Endothelial cell of umbilical vein (primary cell): ENCODE measurements at regions not wholly inside any gene's neighbourhood (a gene's known extent, or its start where the extent isn't known, plus 50 kb on each side); places are given as distances from the start of the nearest gene placed in this dataset.

Experiments
- BruUV-seq: library from RNA; stranded (reverse); fragments of 400-500 nt; replicated peaks from 2 replicates; lab custom pipeline; 2021; lab: Mats Ljungman, UMichigan
- CTCF ChIA-PET: fragments of 300-600, 350-600 bp; sonication (Branson Sonifier 250); formaldehyde crosslinking; loops from one replicate; lab custom pipeline; 2021; ENCODE audit warnings: antibody characterized with exemption, inconsistent platforms; lab: Charles Lee
- POLR2A ChIA-PET: fragments of 300-600, 350-600 bp; sonication (Branson Sonifier 250); formaldehyde crosslinking; loops from one replicate; lab custom pipeline; 2021; ENCODE audit warnings: antibody characterized with exemption, inconsistent platforms; lab: Charles Lee
- DNase-seq: peaks from one replicate; pipeline ENCODE4 v3.0.0-alpha.2; 2011; ENCODE audit warnings: low read depth, low spot score
- FAIRE-seq: peaks from 2 replicates; lab custom pipeline; 2011; peaks lifted over from hg19 to GRCh38; lab: Jason Lieb, UNC
- H2AFZ ChIP-seq: 2 replicates; pipeline ENCODE4 v1.6.0; 2012; ENCODE audit warnings: low read depth, low read length, control low read depth, inconsistent platforms
- H3K27ac ChIP-seq: 2 replicates; pipeline ENCODE4 v1.5.1; 2011; ENCODE audit warnings: low read depth, mild to moderate bottlenecking, control low read depth, low read length, moderate library complexity; ENCODE audit not compliant: insufficient read depth
- H3K27me3 ChIP-seq, 2 experiments: 2 replicates each; pipeline versions ENCODE4 v1.6.0 to v1.6.1; 2011; ENCODE audit warnings: low read length in 2 of 2, mixed read lengths in 1 of 2; ENCODE audit not compliant: control insufficient read depth in 2 of 2, insufficient read depth in 2 of 2
- H3K36me3 ChIP-seq, 2 experiments: 2 replicates in 1 of 2; 3 replicates in 1 of 2; pipeline ENCODE4 v1.5.1; 2011; ENCODE audit warnings: low read length in 2 of 2, mild to moderate bottlenecking in 1 of 2, moderate library complexity in 1 of 2; ENCODE audit not compliant: control insufficient read depth in 2 of 2, insufficient read depth in 2 of 2; ENCODE audit errors: extremely low read depth in 1 of 2
- H3K4me1 ChIP-seq: 3 replicates; pipeline ENCODE4 v1.5.1; 2011; ENCODE audit warnings: mild to moderate bottlenecking, low read length; ENCODE audit not compliant: control insufficient read depth, insufficient read depth; ENCODE audit errors: extremely low read depth
- H3K4me2 ChIP-seq: 2 replicates; pipeline ENCODE4 v1.6.1; 2011; ENCODE audit warnings: low read length, control low read depth, mixed read lengths; ENCODE audit not compliant: insufficient read depth
- H3K4me3 ChIP-seq, 3 experiments: fragments of 200-600 bp in 1 of 3; sonication (generic), shearing (Covaris generic) in 1 of 3; replicated peaks in 1 of 3; 2 replicates each; pipeline ENCODE4 v1.5.1; 2011 to 2016; ENCODE audit warnings: control low read depth in 3 of 3, low read length in 3 of 3, mild to moderate bottlenecking in 2 of 3, inconsistent platforms in 1 of 3, low read depth in 1 of 3, moderate library complexity in 1 of 3; ENCODE audit not compliant: insufficient read depth in 1 of 3
- H3K79me2 ChIP-seq: 2 replicates; pipeline ENCODE4 v1.6.0; 2012; ENCODE audit warnings: low read length, inconsistent platforms; ENCODE audit not compliant: control insufficient read depth, insufficient read depth
- H3K9ac ChIP-seq: replicated peaks from 2 replicates; pipeline ENCODE3; 2011; ENCODE audit warnings: low read length, control low read depth; ENCODE audit not compliant: insufficient read depth; ENCODE audit errors: extremely low read depth
- H3K9me1 ChIP-seq: replicated peaks from 3 replicates; pipeline ENCODE4 v1.6.0; 2011; ENCODE audit warnings: mild to moderate bottlenecking, low read length; ENCODE audit not compliant: control insufficient read depth, insufficient read depth; ENCODE audit errors: extremely low read depth
- H3K9me3 ChIP-seq: replicated peaks from 2 replicates; pipeline ENCODE4 v1.5.1; 2012; ENCODE audit warnings: low read length, inconsistent platforms; ENCODE audit not compliant: control insufficient read depth, insufficient read depth
- H4K20me1 ChIP-seq: replicated peaks from 2 replicates; pipeline ENCODE3; 2011; ENCODE audit warnings: mild to moderate bottlenecking, low read length; ENCODE audit not compliant: control insufficient read depth, insufficient read depth; ENCODE audit errors: extremely low read depth
- EZH2 ChIP-seq: IDR thresholded peaks from 2 replicates; pipeline ENCODE4 v1.6.1; 2012; ENCODE audit warnings: borderline replicate concordance, low read depth, mild to moderate bottlenecking, moderate library complexity, low read length, inconsistent platforms; ENCODE audit not compliant: severe bottlenecking
- FOS ChIP-seq: IDR thresholded peaks from 2 replicates; pipeline ENCODE4 v1.6.1; 2011; ENCODE audit warnings: mild to moderate bottlenecking, low read length, moderate library complexity, borderline replicate concordance; ENCODE audit not compliant: insufficient read depth
- GATA2 ChIP-seq: IDR thresholded peaks from 2 replicates; pipeline ENCODE4 v1.7.0; 2011; ENCODE audit warnings: low read depth, mild to moderate bottlenecking, moderate library complexity, mixed read lengths, low read length; ENCODE audit not compliant: insufficient read length, insufficient read depth
- JUN ChIP-seq: IDR thresholded peaks from 2 replicates; pipeline ENCODE4 v1.6.1; 2011; ENCODE audit warnings: borderline replicate concordance, low read depth; ENCODE audit not compliant: insufficient read length, insufficient read depth
- MYC ChIP-seq: IDR thresholded peaks from one replicate; pipeline ENCODE4 v1.6.1; 2011; ENCODE audit warnings: mild to moderate bottlenecking, low read depth, low read length
- POLR2A ChIP-seq: IDR thresholded peaks from 2 replicates; pipeline ENCODE4 v1.6.1; 2012; ENCODE audit warnings: low read depth, mild to moderate bottlenecking, control low read depth, low read length
- POLR2AphosphoS5 ChIP-seq: IDR thresholded peaks from 2 replicates; pipeline ENCODE4 v1.6.1; 2012; ENCODE audit warnings: low read depth, mild to moderate bottlenecking, control low read depth, low read length, moderate library complexity; ENCODE audit not compliant: insufficient read depth
- dilution Hi-C: fragments of 300-500 bp; cut with MboI; formaldehyde crosslinking; loops from one replicate; pipeline ENCODE4 v1.15.0; 2019; ENCODE audit warnings: low sequenced_read_pairs; ENCODE audit not compliant: extremely low pct_ligation_motif_present
- intact Hi-C: fragments of 100-400 bp; cut with micrococcal nuclease; formaldehyde crosslinking; loops from one replicate; pipeline ENCODE4 v1.10.0; 2022
- TF ChIP-seq, protein P1 (sequence below): IDR thresholded peaks from 2 replicates; pipeline ENCODE4 v1.6.1; 2011; ENCODE audit not compliant: insufficient read depth, insufficient read length
- TF ChIP-seq, protein P2 (sequence below), 2 donors: IDR thresholded peaks; 1 replicate in 1 of 2; 2 replicates in 1 of 2; pipeline ENCODE4 v1.5.1; 2011; ENCODE audit warnings: low read length in 2 of 2, mild to moderate bottlenecking in 2 of 2, moderate library complexity in 2 of 2, control low read depth in 1 of 2, inconsistent platforms in 1 of 2, low read depth in 1 of 2; ENCODE audit not compliant: insufficient read depth in 1 of 2; ENCODE audit errors: extremely low read depth in 1 of 2

GRCh38 chrX:39470588-39471407 is 627.0 kb downstream of the BCOR start:
- intact Hi-C loops = no loop called here
- ChIA-PET CTCF (no interaction called here), POLR2A (no interaction called here)
- Histone ChIP-seq H3K9me1 (no peaks in the 10 kb centered on the region), H3K36me3 (no peaks in the 10 kb centered on the region), H3K4me2 (no peak overlapping the region), H3K4me1 (no peaks in the 10 kb centered on the region), H3K79me2 (no peaks in the 10 kb centered on the region), H2AFZ (no peak overlapping the region), H3K27ac (no peak overlapping the region), H3K4me3 (no peak overlapping the region), H3K27me3 (no peaks in the 10 kb centered on the region), H3K9me3 (no peaks in the 10 kb centered on the region), H4K20me1 (no peaks in the 10 kb centered on the region), H3K9ac (no peak overlapping the region)
- BruUV-seq = no TSS peak
- TF ChIP-seq POLR2AphosphoS5 (no peak), GATA2 (no peak), JUN (no peak), FOS (no peak), MYC (no peak), POLR2A (no peak), EZH2 (no peak)
- TF ChIP-seq, protein P1, sequence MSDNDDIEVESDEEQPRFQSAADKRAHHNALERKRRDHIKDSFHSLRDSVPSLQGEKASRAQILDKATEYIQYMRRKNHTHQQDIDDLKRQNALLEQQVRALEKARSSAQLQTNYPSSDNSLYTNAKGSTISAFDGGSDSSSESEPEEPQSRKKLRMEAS = no peak
- TF ChIP-seq, protein P2, sequence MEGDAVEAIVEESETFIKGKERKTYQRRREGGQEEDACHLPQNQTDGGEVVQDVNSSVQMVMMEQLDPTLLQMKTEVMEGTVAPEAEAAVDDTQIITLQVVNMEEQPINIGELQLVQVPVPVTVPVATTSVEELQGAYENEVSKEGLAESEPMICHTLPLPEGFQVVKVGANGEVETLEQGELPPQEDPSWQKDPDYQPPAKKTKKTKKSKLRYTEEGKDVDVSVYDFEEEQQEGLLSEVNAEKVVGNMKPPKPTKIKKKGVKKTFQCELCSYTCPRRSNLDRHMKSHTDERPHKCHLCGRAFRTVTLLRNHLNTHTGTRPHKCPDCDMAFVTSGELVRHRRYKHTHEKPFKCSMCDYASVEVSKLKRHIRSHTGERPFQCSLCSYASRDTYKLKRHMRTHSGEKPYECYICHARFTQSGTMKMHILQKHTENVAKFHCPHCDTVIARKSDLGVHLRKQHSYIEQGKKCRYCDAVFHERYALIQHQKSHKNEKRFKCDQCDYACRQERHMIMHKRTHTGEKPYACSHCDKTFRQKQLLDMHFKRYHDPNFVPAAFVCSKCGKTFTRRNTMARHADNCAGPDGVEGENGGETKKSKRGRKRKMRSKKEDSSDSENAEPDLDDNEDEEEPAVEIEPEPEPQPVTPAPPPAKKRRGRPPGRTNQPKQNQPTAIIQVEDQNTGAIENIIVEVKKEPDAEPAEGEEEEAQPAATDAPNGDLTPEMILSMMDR (IDR thresholded peaks at IDR 0.05; ENCODE audit: extremely low read depth in 1 of 2, insufficient read depth in 1 of 2, low read depth in 1 of 2, low read length in 2 of 2) = no peak
- DNase-seq (no peak), FAIRE-seq (no peak)
- dilution Hi-C loops = no loop called here
